ENCODE measurements at regions not wholly inside any gene's neighbourhood (a gene's known extent, or its start where the extent isn't known, plus 50 kb on each side); places are given as distances from the start of the nearest gene placed in this dataset.
"Not testable (repeated sequence)": the region's sequence is repeated elsewhere in the genome, so short reads cannot be mapped to it uniquely, and the experiment has no call there.

DNA sequence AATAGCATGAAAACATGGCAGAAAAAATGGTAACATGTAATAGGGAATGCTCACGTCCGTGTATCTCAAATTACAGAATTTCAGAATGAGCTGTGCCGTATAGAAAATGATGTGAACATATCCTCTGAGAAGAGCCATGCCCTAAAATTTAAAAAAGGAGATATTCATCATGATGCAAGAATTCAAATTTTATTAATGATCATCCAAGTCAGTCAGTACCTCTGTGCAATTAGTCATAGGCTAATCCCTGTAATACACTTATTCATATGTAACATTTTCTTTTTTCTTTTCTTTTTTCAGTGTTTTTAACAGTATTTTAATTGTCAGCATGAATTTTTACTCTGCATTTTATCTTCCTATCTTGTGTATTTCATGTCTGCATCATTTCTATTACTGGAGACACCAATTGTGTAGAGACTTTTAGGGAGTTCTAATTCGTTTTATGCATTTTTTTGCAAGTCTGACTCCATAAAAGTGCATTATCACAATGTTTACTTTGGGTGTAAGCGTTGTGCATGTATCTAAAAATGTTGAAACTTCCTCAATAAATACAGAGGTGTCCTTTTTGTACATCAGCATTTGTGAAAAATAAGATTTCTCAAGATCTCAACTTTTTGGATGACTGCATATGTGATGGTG lies 1103.7 kb upstream of the CELF2 start:
- no peak for FAIRE-seq

DNA sequence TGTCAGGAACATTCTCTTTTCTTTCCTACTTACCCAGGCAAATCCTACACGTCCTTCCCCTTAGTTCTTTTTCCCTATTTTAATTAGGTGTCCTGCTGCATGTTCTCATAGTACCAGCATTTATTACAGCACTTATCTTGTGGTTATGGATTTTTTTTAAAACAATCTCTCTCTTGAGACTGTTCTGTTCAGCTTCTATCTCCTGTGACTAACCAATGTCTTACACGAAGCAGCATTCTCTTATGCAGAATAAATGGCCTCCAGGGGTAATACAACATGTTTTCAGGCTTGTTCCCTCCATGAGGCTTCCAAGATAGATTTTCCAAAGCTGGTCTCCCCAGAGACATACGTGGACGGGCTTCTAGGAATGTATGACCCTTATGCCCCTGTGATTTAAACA lies 1096.1 kb upstream of the CELF2 start:
- no peak for FAIRE-seq

DNA sequence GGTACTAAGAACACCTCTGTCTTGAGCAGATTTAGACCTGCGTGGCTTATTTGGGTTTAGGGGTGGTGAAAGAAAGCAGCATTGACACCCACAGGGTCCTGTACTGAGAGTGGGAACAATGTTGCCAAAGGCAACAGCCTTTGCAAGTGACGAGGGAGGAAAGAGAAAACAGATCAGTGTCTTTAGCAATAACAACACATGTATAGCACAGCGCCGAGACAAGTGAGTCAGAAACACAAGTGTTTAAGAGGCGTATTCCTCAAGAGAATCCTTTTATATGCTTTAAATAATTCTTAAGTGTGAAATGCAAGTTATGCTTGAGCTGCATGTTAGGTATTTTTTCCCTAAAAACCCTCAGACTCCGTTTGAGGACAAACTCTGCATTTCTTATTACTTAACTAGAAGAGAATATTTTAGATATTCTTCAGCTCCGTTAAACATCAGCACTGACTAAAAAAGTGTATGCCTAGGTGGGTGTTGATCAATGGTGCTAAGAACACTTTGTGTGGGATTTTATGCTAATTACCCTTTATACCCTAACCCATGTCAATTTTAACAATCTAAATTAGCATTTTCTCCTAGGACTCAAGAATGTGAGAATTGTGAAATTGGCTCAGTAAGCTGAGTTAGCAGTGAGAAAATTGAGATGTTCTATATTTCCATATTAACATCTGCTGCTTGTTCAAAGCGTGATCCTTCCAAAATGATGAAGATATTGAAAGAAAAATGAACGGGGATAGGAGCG lies 1095.4 kb upstream of the CELF2 start:
- FAIRE-seq, result no peak

DNA sequence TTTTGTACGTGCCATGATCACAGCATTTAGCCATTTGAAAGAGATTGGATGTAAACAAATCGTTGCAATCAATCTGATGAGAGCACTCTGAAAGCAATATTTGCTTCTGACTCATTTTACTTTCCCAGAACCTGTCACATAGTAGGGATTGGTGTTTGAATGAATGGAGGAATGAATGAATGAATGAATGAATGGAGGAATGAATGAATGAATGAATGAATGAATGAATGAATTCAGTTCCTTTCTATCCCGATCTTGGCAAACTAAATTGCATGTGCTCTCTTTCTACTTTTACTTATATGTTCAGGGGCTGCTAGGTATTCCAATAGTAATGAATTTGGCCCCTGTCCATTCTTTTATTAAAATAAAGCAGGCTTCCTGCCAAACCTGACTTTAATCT lies 1091.7 kb upstream of the CELF2 start:
- no peak for FAIRE-seq

DNA sequence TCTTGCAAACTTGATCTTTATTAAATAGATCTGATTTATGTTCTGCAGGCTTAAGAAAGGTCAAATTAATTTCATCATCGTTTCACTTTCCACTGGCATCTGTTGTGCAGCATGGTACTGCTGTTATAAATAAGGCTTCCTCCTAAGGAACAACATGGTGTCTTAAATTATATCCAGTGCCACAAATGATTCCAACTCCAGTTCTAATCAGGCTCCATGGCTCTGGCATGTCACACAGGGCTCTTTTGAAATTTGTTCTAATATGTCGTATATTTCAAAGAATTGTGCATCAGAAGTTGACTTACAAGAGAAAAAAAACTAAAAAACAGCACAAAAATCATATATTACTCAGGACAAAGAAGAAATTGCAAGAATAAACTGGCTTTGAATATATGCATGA lies 1090.8 kb upstream of the CELF2 start:
- FAIRE-seq, result no peak

DNA sequence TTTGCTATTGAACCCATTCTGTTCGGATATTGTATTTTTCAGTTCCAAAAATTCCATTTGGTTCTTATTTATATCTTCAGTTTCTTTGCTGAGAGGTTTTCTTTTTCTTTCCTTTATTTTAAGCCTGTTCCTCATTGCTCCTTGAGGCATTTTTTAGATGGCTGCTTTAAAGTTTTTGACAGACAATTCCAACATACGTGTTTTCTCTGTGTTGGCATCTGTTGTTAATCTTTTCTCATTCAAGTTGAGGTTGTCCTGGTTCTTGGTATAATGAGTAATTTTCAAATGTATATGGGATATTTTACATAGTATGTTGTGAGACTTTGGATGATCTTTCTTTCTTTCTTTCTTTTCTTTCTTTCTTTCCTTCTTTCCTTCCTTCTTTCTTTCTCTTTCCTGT lies 1078.0 kb upstream of the CELF2 start:
- FAIRE-seq, result no peak

DNA sequence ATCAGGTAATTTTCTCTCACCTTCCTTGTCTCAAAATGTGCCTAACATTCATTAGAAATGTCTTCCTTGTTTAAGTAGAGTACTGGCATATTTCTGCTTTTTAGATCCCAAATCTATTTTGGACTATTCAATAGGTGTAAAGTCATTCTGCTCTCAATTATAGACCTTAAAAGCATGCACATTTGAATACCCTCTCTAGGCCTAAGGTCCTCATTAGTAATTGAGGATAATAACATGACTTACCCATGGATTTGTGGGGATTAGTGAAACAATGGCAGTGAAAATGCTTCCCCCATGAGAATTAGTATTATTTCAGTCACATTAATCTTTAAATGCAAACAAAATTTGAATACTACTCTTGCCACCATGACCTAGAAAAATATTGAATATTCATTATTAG lies 1073.0 kb upstream of the CELF2 start:
- FAIRE-seq, result no peak

DNA sequence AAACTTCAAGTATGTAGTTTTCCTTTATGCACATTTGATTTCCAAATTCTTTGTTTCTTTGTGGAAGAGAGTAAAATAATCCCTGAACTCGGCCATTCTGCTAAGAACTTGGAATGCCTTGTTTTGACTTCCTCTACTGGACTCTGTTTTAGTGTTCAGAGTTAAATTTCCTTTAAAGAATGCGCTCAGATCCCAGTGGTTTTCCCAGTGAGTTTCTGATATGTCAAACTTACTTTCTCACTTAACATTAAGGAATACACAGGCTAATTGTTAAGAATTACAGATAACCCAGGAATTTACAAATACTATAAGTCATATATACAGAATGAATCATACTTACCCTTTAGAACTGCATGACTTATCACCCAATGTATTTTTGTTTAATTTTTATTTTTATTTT lies 1067.6 kb upstream of the CELF2 start:
- FAIRE-seq, result no peak

DNA sequence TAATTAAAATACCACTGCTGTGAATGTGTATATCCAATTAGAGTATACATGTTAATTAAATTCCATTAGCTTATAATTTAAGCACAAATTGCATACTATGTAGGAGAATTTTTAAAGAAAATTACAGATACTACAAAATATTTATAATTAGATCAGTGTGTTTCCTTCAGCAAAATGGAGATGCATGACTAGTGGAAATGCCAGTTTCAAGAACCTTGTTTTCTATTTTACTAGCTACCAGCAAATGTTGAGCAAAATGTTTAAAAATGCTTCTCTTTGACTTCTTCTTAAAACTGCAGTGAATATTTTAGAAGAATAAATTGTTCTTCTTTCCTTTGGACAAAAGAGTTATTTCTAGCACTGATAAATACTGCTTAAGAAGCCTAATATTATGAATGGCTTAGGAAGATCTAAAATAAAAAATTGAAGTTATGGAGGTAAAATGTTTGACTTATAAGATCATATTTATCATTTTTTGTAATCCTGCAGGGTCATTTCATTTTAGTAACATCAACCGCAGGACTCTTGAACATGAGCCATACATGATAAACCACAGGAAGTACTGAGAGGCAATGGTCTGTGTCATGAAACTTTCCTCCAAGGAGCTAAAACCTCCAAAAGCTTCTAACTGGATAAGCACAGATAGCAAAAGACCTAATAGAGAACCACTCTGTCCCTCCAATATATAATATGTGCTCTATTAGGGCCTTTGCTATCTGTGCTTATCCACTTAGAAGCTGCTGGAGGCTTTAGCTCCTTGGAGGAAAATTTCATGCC lies 1066.0 kb upstream of the CELF2 start:
- no peak for FAIRE-seq

DNA sequence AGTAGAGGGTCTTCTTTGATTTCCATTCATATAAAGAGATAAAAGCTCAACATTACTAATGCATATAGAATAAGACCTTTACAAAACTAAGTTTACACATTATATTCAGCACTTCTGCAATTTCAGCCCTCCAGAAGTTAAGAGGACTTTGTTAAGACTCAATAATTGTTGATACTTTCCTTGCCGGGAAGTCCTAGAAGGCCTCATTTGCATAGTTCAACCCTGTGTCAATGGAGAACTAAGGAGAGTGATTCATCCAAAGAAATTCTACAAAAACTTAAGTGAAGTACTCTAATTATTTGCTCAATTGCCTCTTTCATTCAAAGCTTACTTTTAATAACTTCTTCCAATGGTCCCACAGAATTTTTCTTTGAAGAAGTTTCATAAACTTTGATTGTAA lies 1060.3 kb upstream of the CELF2 start:
- FAIRE-seq, result no peak

DNA sequence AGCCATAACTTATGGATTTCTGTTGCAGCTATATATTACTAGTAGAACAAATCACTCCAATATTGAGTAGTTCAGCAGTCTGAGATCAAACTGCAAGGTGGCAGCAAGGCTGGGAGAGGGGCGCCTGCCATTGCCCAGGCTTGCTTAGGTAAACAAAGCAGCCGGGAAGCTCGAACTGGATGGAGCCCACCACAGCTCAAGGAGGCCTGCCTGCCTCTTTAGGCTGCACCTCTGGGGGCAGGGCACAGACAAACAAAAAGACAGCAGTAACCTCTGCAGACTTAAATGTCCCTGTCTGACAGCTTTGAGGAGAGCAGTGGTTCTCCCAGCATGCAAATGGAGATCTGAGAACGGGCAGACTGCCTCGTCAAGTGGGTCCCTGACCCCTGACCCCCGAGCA lies 1059.8 kb upstream of the CELF2 start:
- FAIRE-seq, result not testable (repeated sequence)

DNA sequence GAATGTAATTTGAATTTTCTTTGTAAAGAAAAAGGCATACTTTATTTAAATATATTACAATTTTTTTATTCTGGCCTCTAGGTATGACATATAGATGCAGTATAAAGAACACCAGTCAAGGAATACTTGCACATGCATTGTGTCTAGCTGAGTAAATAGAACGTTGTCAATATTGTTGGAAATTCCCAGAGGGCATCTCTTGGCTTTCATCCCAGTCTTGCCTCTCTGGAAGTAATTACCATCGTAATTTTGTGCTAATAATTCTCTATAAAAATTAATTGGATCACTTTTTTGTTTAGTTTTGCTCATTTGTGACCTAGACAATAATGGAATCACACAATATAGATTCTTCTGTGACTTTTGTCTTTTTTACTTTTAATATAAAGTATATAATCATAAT lies 1052.3 kb upstream of the CELF2 start:
- no peak for FAIRE-seq

DNA sequence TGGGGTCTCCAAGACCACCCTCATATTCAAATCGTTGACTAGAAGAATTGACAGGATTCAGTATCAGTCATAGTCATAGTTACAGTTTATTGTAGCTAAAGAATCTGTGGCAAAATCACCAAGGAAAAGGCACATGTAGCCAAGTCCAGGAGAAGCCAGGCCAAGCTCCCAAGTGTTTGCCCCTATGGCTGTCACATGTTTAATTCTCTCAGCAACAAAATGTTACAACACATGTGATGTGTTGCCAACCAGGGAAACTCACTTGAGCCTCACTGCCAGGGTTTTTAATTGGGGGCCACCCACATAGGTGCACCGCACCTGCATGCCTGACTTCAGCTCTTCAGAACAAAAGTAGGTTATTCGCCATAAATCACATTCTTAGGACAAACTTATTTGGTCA lies 1030.9 kb upstream of the CELF2 start:
- FAIRE-seq, result no peak

DNA sequence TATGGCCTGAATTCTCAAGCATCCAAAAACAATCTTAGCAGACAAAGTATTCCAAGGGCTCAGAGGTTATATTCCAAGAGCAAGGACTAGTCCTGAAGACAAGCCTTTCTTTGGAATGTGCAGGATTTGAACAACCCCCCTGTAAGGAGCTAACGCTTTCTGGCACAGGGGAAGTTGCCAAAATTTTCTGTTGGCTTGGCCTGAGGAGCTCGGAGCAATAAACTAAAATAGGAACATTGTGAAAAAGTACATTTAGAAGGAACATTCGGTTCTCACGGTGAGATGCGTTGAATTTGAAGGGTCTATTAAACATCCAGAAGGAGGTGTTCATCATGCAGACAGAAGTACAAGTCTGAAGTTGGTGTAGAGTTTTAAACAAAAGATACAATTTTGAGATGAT lies 1030.5 kb upstream of the CELF2 start:
- no peak for FAIRE-seq

DNA sequence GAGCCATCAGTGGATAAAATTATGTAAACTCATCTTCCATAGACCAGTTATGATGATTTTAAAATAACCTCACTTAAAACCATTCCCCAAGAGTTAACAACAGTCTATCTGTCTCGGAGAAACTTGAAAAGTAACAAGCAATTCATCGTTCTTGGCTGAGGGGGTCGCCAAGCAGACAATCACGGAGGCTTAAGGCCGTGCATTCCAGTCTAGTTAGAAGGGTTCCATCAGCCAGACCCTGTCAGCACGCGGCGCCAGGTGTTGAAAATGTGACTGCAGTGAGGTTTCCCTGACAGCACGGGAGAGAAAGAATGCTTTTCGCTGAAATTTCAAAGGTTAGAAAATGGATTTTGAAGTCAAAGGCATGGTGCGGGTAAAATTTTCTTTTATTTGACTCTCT lies 1025.0 kb upstream of the CELF2 start:
- FAIRE-seq, result no peak

DNA sequence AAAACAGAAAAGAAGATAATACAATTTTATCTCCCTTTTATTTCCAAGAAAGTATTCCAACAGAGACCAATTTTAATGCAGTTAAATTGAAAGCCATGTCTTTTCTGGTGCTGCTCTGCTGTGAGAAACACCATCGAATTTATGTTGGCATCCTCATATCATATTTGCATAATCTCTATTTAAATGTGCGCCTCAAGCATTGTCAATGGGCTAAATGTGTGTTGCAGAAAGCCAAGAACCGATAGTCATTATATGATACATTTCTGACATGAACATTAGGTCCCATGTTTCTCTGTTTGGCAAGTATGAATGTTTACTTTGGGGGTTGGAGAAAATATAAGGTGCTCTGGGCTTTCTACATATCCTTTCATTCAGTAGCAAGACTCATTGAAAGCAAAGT lies 1023.5 kb upstream of the CELF2 start:
- FAIRE-seq, result no peak

DNA sequence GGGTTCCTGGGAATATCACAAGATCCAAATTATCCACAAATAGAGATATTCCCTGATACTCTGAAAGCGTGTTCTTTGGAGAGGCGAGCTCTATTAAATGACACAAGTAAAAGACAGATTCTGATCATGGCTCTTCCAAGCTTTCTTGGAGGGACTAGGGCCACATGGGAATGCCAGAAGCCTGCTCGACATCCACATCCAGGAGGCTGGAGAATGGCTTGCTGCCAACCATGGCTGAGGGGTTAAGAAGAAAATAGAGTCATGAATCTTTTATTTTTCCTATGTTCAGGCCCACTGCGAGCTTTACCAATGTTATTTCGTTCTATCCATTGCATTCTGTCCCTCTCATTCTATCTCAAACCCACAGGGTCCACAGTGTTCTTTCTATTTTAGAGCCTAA lies 1018.0 kb upstream of the CELF2 start:
- no peak for FAIRE-seq

DNA sequence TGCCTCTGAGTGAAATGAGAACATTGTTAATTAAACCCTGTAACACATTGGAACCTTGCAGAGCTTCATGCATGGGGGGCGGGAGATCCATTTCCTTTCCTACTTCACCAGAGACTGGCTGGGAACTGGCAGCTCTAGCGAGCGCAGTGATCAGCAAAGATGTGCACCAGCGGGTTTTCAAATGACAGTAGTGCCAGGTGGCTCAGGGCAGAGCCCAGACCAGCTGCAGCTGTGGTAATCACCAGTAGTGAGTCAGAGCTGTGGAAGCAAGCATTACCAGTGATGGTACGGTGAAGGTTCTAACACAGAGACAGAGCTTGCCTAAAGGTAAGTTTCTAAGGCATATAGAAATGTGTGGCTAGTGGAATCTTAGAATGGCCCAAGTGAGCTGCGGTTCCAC lies 1009.7 kb upstream of the CELF2 start:
- no peak for FAIRE-seq

DNA sequence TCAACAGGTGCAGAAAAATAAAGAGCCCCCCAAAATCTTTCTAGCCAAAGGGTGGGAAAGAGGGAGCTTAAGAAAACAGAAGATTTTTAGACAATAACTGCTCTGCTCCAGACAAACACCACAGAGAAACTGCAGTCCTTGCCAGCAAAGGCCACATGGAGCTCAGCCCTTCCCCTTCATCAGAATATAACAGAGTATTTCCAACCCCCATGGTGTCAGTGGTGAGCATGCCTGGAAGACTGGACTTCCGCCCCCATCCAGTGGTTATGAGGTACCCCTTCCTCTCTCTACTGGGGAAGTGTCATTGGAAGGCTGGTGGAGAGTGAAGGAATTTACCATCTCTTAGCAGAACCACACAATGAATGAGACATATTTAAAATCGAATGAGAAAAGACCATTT lies 1007.3 kb upstream of the CELF2 start:
- FAIRE-seq, result no peak

DNA sequence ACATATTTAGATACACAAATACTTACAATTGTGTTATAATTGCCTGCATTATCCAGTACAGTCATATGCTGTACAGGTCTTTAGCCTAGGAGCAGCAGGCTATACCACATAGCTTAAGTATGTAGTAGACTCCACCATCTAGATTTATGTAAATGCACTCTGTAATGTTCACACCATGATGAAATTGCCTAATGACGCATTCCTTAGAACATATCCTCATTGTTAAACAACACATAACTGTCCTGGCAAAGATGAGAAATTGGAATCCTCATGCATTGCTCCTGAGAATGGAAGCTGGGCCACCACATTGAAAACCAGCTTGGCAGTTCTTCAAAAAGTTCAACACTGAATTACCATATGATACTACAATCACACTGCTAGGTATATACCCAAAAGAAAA lies 1002.8 kb upstream of the CELF2 start:
- no peak for FAIRE-seq

DNA sequence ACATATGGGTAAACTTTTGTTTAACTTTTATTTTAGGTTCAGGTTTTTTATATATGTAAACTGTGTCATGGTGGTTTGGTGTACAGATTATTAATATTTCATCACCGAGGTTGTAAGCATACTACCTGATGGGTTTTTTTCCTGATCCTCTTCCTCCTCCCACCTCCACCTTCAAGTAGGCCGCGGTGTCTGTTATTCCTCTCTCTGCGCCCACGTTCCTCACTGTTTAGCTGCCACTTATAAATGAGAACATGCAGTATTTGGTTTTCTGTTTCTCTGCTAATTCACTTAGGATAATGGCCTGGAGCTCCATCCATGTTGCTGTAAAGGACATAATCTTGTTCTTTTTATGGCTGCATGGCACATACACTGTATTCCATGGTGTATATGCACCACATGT lies 1000.0 kb upstream of the CELF2 start:
- FAIRE-seq, result no peak

DNA sequence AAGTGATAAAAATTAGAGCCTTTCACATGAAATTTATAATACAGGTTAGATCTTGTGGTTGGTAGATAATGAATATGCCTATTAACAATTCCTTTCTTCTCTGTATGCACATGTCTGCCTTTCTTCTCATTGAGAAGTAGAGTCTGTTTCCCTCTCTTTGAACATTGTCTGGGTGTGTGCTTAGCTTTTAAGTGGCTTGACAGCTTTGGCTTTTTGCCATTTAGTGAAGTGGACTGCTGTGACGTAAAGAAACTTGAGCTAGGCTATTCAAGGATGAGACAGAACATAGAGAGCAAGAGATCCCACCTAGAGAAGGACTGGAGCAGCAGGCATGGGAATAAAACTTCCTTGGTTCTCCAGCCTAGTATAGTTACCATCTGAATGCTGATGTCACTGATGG lies 996.7 kb upstream of the CELF2 start:
- FAIRE-seq, result no peak

DNA sequence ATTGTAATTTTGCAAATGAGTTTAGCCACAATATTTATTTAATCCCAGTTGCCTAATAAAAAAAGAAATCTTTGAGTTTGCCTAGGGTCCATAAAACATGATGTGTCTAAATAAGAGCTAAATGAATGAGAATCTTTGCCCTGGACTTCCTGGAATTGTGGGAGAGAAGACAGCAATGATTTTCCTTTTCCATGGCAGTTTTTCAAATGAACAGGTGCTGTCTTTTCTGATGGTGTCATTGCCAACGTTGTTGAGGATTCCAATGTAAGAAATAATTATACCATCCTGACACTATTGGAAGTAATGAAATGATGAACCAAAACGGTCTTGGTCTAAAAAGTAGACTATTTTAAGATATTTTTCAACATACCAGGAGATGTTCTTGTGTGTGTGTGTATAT lies 984.7 kb upstream of the CELF2 start:
- no peak for FAIRE-seq

DNA sequence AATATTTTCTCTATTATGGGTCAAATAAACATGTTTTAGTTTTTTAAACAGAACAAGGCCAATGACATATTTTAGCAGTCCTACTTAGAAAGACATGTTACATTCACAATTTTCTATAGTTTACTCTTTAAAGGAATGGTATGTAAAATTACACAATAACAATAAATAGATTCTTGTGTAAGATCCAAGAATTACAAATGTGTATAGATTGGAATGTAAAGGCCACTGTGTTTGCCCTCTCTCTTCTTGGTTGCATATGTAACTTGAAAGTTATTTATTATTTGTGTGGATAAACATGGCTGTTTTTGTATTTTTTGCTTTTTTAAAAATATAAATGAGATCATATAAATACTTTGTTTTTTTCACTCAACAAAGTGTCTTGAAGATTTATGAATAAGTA lies 979.3 kb upstream of the CELF2 start:
- no peak for FAIRE-seq

Measured in G401.6 (cell line).